H9 (cell line): ENCODE measurements at regions not wholly inside any gene's neighbourhood (a gene's known extent, or its start where the extent isn't known, plus 50 kb on each side); places are given as distances from the start of the nearest gene placed in this dataset.

Experiments used
- DNase-seq: peaks from one replicate; pipeline ENCODE4 v3.0.0-alpha.2; 2017
- H2AFZ ChIP-seq: one replicate; pipeline ENCODE4 v1.6.1; 2013; ENCODE audit warnings: mild to moderate bottlenecking, low read length, control low read depth, moderate library complexity
- H2AK5ac ChIP-seq: 2 replicates; pipeline ENCODE4 v1.6.1; 2013; ENCODE audit warnings: low read length, control low read depth, mixed read lengths; ENCODE audit not compliant: insufficient read length
- H2BK120ac ChIP-seq: one replicate; pipeline ENCODE4 v1.6.1; 2013; ENCODE audit warnings: low read depth, mild to moderate bottlenecking, low read length, control low read depth, inconsistent platforms; ENCODE audit not compliant: poor library complexity, severe bottlenecking
- H2BK12ac ChIP-seq: 2 replicates; pipeline ENCODE4 v1.6.1; 2013; ENCODE audit warnings: low read length, control low read depth, mixed read lengths, low read depth; ENCODE audit not compliant: insufficient read length
- H2BK15ac ChIP-seq: 2 replicates; pipeline ENCODE4 v1.6.1; 2013; ENCODE audit warnings: low read depth, low read length, control low read depth
- H2BK20ac ChIP-seq: one replicate; pipeline ENCODE4 v1.6.1; 2013; ENCODE audit warnings: low read depth, mild to moderate bottlenecking, low read length, control low read depth, inconsistent platforms; ENCODE audit not compliant: poor library complexity, severe bottlenecking
- H2BK5ac ChIP-seq: 2 replicates; pipeline ENCODE4 v1.6.1; 2013; ENCODE audit warnings: low read length, control low read depth, mixed read lengths; ENCODE audit not compliant: insufficient read length
- H3K14ac ChIP-seq: 2 replicates; pipeline ENCODE4 v1.6.1; 2013; ENCODE audit warnings: low read length, control low read depth; ENCODE audit not compliant: insufficient read depth
- H3K18ac ChIP-seq: 2 replicates; pipeline ENCODE4 v1.6.1; 2013; ENCODE audit warnings: low read depth, mild to moderate bottlenecking, mixed read lengths, low read length, control low read depth; ENCODE audit not compliant: insufficient read length
- H3K23ac ChIP-seq: 2 replicates; pipeline ENCODE4 v1.6.1; 2013; ENCODE audit warnings: low read length, control low read depth, mixed read lengths, low read depth; ENCODE audit not compliant: insufficient read length
- H3K23me2 ChIP-seq: 2 replicates; pipeline ENCODE4 v1.6.1; 2013; ENCODE audit warnings: low read depth, mild to moderate bottlenecking, mixed read lengths, low read length, control low read depth; ENCODE audit not compliant: insufficient read length, poor library complexity, severe bottlenecking
- H3K27ac ChIP-seq: 2 replicates; pipeline ENCODE4 v1.5.1; 2013; ENCODE audit warnings: low read length, control low read depth, mixed read lengths, low read depth; ENCODE audit not compliant: insufficient read length
- H3K27me3 ChIP-seq: 2 replicates; pipeline ENCODE4 v1.6.1; 2013; ENCODE audit warnings: low read length, control low read depth, inconsistent platforms; ENCODE audit not compliant: insufficient read depth
- H3K4ac ChIP-seq: 2 replicates; pipeline ENCODE4 v1.6.1; 2013; ENCODE audit warnings: low read depth, mild to moderate bottlenecking, control low read depth, inconsistent platforms, low read length, moderate library complexity
- H3K4me1 ChIP-seq: 2 replicates; pipeline ENCODE4 v1.6.1; 2013; ENCODE audit warnings: low read length, control low read depth, inconsistent platforms; ENCODE audit not compliant: insufficient read depth
- H3K4me2 ChIP-seq: 2 replicates; pipeline ENCODE4 v1.6.1; 2013; ENCODE audit warnings: low read length, control low read depth, mixed read lengths; ENCODE audit not compliant: insufficient read length, insufficient read depth
- H3K56ac ChIP-seq: 2 replicates; pipeline ENCODE4 v1.6.1; 2013; ENCODE audit warnings: low read depth, mild to moderate bottlenecking, mixed read lengths, low read length, control low read depth; ENCODE audit not compliant: insufficient read length
- H3K79me1 ChIP-seq: 2 replicates; pipeline ENCODE4 v1.6.1; 2013; ENCODE audit warnings: low read depth, mild to moderate bottlenecking, moderate library complexity, low read length, control low read depth, inconsistent platforms; ENCODE audit not compliant: insufficient read depth, poor library complexity, severe bottlenecking
- H3K79me2 ChIP-seq: 2 replicates; pipeline ENCODE4 v1.6.1; 2013; ENCODE audit warnings: low read length, control low read depth, inconsistent platforms; ENCODE audit not compliant: insufficient read depth
- H3K9ac ChIP-seq: 2 replicates; pipeline ENCODE4 v1.6.1; 2013; ENCODE audit warnings: low read length, control low read depth, mixed read lengths; ENCODE audit not compliant: insufficient read length; ENCODE audit errors: extremely low read depth
- H3K9me3 ChIP-seq: one replicate; pipeline ENCODE4 v1.6.1; 2013; ENCODE audit warnings: low read depth, low read length, inconsistent platforms; ENCODE audit not compliant: control insufficient read depth
- H3T11ph ChIP-seq: one replicate; pipeline ENCODE4 v1.6.1; 2013; ENCODE audit warnings: mild to moderate bottlenecking, low read length, control low read depth, inconsistent platforms
- H4K20me1 ChIP-seq: one replicate; pipeline ENCODE4 v1.6.1; 2013; ENCODE audit not compliant: control insufficient read depth, insufficient read length, insufficient read depth
- H4K5ac ChIP-seq: 2 replicates; pipeline ENCODE4 v1.6.1; 2013; ENCODE audit warnings: low read depth, mild to moderate bottlenecking, mixed read lengths, low read length, control low read depth; ENCODE audit not compliant: insufficient read length
- H4K8ac ChIP-seq: replicated peaks from 2 replicates; pipeline ENCODE4 v1.6.1; 2013; ENCODE audit warnings: low read length, control low read depth, mixed read lengths, low read depth; ENCODE audit not compliant: insufficient read length
- H4K91ac ChIP-seq: 2 replicates; pipeline ENCODE4 v1.6.1; 2013; ENCODE audit warnings: low read depth, mild to moderate bottlenecking, moderate library complexity, mixed read lengths, low read length, control low read depth; ENCODE audit not compliant: insufficient read length
- H3K27ac Mint-ChIP-seq, 3 experiments: 2 replicates in 2 of 3; 3 replicates in 1 of 3; pipeline ENCODE4 v1.8.0; 2020 to 2021; ENCODE audit warnings: mixed read lengths in 3 of 3, mild to moderate bottlenecking in 1 of 3, moderate library complexity in 1 of 3
- H3K27me3 Mint-ChIP-seq: 2 replicates; pipeline ENCODE4 v1.8.0; 2021; ENCODE audit warnings: low read depth, mild to moderate bottlenecking, moderate library complexity, mixed read lengths
- H3K36me3 Mint-ChIP-seq, 3 experiments: 2 replicates in 2 of 3; 3 replicates in 1 of 3; pipeline ENCODE4 v1.8.0; 2020 to 2021; ENCODE audit warnings: low read depth in 3 of 3, mixed read lengths in 3 of 3; ENCODE audit not compliant: insufficient read depth in 1 of 3
- H3K4me1 Mint-ChIP-seq, 2 experiments: 2 replicates each; pipeline ENCODE4 v1.8.0; 2020; ENCODE audit warnings: mixed read lengths in 2 of 2
- H3K4me3 Mint-ChIP-seq, 2 experiments: 2 replicates in 1 of 2; 3 replicates in 1 of 2; pipeline ENCODE4 v1.8.0; 2020 to 2021; ENCODE audit warnings: mild to moderate bottlenecking in 2 of 2, mixed read lengths in 2 of 2, moderate library complexity in 1 of 2
- H3K9me3 Mint-ChIP-seq, 2 experiments: 2 replicates in 1 of 2; 3 replicates in 1 of 2; pipeline ENCODE4 v1.8.0; 2020; ENCODE audit warnings: mild to moderate bottlenecking in 2 of 2, mixed read lengths in 2 of 2, moderate library complexity in 1 of 2
- CTCF ChIP-seq: fragments of 200-600 bp; sonication (generic); conservative IDR thresholded peaks from 3 replicates; pipeline ENCODE4 v1.8.0; 2021; ENCODE audit warnings: antibody characterized with exemption, mild to moderate bottlenecking
- WGBS: extraction: QIAGEN DNeasy Blood & Tissue Kit; methylation state at CpG from one replicate; pipeline ENCODE4 v1.1.7; 2013; ENCODE audit warnings: missing lambda C conversion rate, low lambda C conversion rate, mixed read lengths; ENCODE audit not compliant: insufficient read length; ENCODE audit errors: extremely low coverage; 5-methylcytosine and 5-hydroxymethylcytosine counted together

GRCh38 chr10:21421794-21422193 is 103.7 kb downstream of the SKIDA1 start:
- Histone ChIP-seq H2BK20ac (peak overlapping the region; percentile 95), H2AFZ (no peak overlapping the region), H3K27ac (no peak overlapping the region), H3K18ac (no peak overlapping the region), H3K79me2 (no peaks in the 10 kb centered on the region), H2BK5ac (no peak overlapping the region), H2BK15ac (no peak overlapping the region), H3K27me3 (no peaks in the 10 kb centered on the region; the same call in 1 of the 2 replicates), H4K20me1 (no peaks in the 10 kb centered on the region), H3K23ac (no peak overlapping the region), H3K4me1 (peaks cover 4% of the 10 kb centered on the region; the same call in 1 of the 2 replicates), H2BK120ac (no peak overlapping the region), H3K14ac (no peak overlapping the region), H3K4me2 (no peak overlapping the region), H2AK5ac (no peak overlapping the region), H3K79me1 (no peaks in the 10 kb centered on the region), H3K4ac (no peak overlapping the region), H4K8ac (no peak overlapping the region), H3K9me3 (peaks cover 4% of the 10 kb centered on the region), H3K56ac (no peak overlapping the region), H4K5ac (no peak overlapping the region), H3K23me2 (no peaks in the 10 kb centered on the region), H4K91ac (no peak overlapping the region), H3T11ph (no peak overlapping the region), H3K9ac (no peak overlapping the region), H2BK12ac (no peak overlapping the region)
- Mint-ChIP-seq H3K4me3 (no peak overlapping the region), H3K27me3 (peaks cover 4% of the 10 kb centered on the region; the same call in 1 of the 2 replicates), H3K36me3 (peaks cover 5 to 11% (median 9%) of the 10 kb centered on the region in 3 experiments; a peak in 5 of 7 replicates), H3K27ac (peak overlapping the region in 2 of 3 experiments; percentile 75 to 84; a peak in 2 of 7 replicates), H3K9me3 (peaks cover 5 to 6% of the 10 kb centered on the region in 2 experiments), H3K4me1 (peaks cover 37 to 43% of the 10 kb centered on the region in 2 experiments)
- no peak for TF ChIP-seq CTCF
- WGBS, result no CpG with 5 or more reads among the region's 4 CpGs
- no peak for DNase-seq
